D721Med (cell line): ENCODE measurements at regions not wholly inside any gene's neighbourhood (a gene's known extent, or its start where the extent isn't known, plus 50 kb on each side); places are given as distances from the start of the nearest gene placed in this dataset.
"Not testable (repeated sequence)": the region's sequence is repeated elsewhere in the genome, so short reads cannot be mapped to it uniquely, and the experiment has no call there.

Source experiments
- DNase-seq: peaks from one replicate; pipeline ENCODE4 v3.0.0; 2011; ENCODE audit warnings: low spot score; ENCODE audit not compliant: insufficient read length
- FAIRE-seq: peaks from 2 replicates; lab custom pipeline; 2011; peaks lifted over from hg19 to GRCh38; lab: Jason Lieb, UNC
- CTCF ChIP-seq: IDR thresholded peaks from 2 replicates; pipeline ENCODE4 v1.5.1; 2012; ENCODE audit warnings: mild to moderate bottlenecking, control low read depth; ENCODE audit not compliant: insufficient read depth; ENCODE audit errors: missing control alignments

- TF ChIP-seq CTCF: no peak
- DNase-seq: no peak
These were observed 482.1 kb upstream of the ANO5 start for GRCh38 chr11:21710809-21711208.

GRCh38 chr11:21711341-21711740, 481.5 kb upstream of the ANO5 start:
- no peak for DNase-seq
- no peak for FAIRE-seq
- no peak for TF ChIP-seq CTCF

More at GRCh38 chr11:21710809-21711208, 482.1 kb upstream of the ANO5 start:
- FAIRE-seq: no peak

- FAIRE-seq: no peak
- no peak for DNase-seq
- TF ChIP-seq CTCF: no peak
These were observed 469.2 kb upstream of the ANO5 start for GRCh38 chr11:21723678-21724077.

- TF ChIP-seq CTCF: no peak
- no peak for DNase-seq
- FAIRE-seq: no peak
These were observed 465.8 kb upstream of the ANO5 start for GRCh38 chr11:21727102-21727501.

GRCh38 chr11:21736404-21736803, 456.5 kb upstream of the ANO5 start:
- no peak for TF ChIP-seq CTCF
- no peak for DNase-seq
- no peak for FAIRE-seq

- DNase-seq, FAIRE-seq: not testable (repeated sequence)
These were observed 440.2 kb upstream of the ANO5 start for GRCh38 chr11:21752475-21753243.

GRCh38 chr11:21753244-21753767, 439.6 kb upstream of the ANO5 start:
- FAIRE-seq, DNase-seq: not testable (repeated sequence)

GRCh38 chr11:21761000-21761399, 431.9 kb upstream of the ANO5 start:
- FAIRE-seq (no peak), DNase-seq (no peak)
- TF ChIP-seq CTCF: no peak
